Astrocyte (in vitro differentiated cells and primary cell): ENCODE measurements at regions not wholly inside any gene's neighbourhood (a gene's known extent, or its start where the extent isn't known, plus 50 kb on each side); places are given as distances from the start of the nearest gene placed in this dataset.

Experiments
- CTCF ChIP-seq: IDR thresholded peaks from 2 replicates; pipeline ENCODE4 v1.5.1; 2011; ENCODE audit warnings: low read depth, mild to moderate bottlenecking, inconsistent platforms, low read length, moderate library complexity; ENCODE audit not compliant: insufficient read depth
- EZH2 ChIP-seq: IDR thresholded peaks from 2 replicates; pipeline ENCODE4 v1.6.1; 2012; ENCODE audit warnings: mild to moderate bottlenecking, low read length, inconsistent platforms; ENCODE audit not compliant: insufficient read depth

GRCh38 chr14:23828001-23828400 is 125.6 kb upstream of the DHRS4 start:
- TF ChIP-seq CTCF = no peak
- TF ChIP-seq EZH2 = no peak
